HUES6 (cell line): ENCODE measurements at regions not wholly inside any gene's neighbourhood (a gene's known extent, or its start where the extent isn't known, plus 50 kb on each side); places are given as distances from the start of the nearest gene placed in this dataset.
"Not testable (repeated sequence)": the region's sequence is repeated elsewhere in the genome, so short reads cannot be mapped to it uniquely, and the experiment has no call there.

ENCODE experiments used
- H3K27ac ChIP-seq: 2 replicates; pipeline ENCODE4 v1.7.0; 2013; ENCODE audit warnings: low read depth, mild to moderate bottlenecking, low read length, inconsistent platforms
- H3K27me3 ChIP-seq: 2 replicates; pipeline ENCODE4 v1.6.1; 2013; ENCODE audit warnings: low read length; ENCODE audit not compliant: control insufficient read depth, insufficient read depth
- H3K36me3 ChIP-seq: 2 replicates; pipeline ENCODE4 v1.6.1; 2013; ENCODE audit warnings: low read length; ENCODE audit not compliant: control insufficient read depth, insufficient read depth
- H3K4me1 ChIP-seq: 2 replicates; pipeline ENCODE4 v1.6.1; 2013; ENCODE audit warnings: low read length; ENCODE audit not compliant: control insufficient read depth, insufficient read depth
- H3K4me3 ChIP-seq: 2 replicates; pipeline ENCODE4 v1.5.1; 2013; ENCODE audit warnings: low read depth, low read length
- H3K9ac ChIP-seq: one replicate; pipeline ENCODE4 v1.6.1; 2013; ENCODE audit warnings: mild to moderate bottlenecking, low read length
- H3K9me3 ChIP-seq: 2 replicates; pipeline ENCODE4 v1.6.1; 2013; ENCODE audit warnings: low read depth, low read length; ENCODE audit not compliant: control insufficient read depth, insufficient read depth

DNA sequence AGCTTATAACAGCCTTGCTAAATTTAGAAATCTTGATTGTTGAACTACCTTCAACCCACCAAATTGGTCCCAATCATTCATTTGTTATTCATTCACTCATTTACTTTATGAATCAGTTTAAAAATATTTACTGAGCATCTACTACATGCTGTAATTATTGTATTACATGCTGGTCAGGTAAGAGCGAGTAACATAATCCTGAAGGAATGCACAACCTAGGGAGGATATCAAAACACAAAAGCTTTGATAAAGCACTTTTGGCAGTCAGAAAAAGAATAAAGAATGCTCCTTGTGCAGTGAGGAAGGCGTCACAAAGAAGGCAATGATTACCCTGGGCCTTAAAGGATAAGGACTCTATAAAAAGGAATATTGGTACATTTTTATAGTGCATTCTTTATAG is 518.9 kb upstream of the NR5A2 start:
- Histone ChIP-seq H3K27ac (no peak overlapping the region), H3K9me3 (no peaks in the 10 kb centered on the region), H3K36me3 (no peaks in the 10 kb centered on the region), H3K27me3 (no peaks in the 10 kb centered on the region), H3K4me3 (no peak overlapping the region), H3K9ac (no peak overlapping the region), H3K4me1 (peaks cover 6% of the 10 kb centered on the region; the same call in 1 of the 2 replicates)

DNA sequence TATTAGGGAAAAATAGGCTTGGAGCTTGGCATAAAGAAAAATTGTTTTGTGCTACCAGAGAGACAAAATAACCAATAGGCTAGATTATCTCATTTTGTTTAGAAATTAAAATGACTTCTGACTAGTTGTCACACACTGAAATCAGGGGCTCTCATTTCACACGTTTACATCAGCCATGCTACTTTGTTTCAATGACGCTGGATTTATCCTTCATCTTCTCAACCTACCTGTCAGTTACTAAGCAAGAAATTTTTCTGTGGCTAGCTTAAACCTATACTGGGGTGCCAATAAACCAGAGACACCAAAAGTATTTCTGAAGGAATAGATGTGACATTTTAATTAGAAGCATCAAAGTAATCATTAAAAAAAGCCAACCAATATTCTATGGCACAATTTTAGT is 518.1 kb upstream of the NR5A2 start:
- H3K9me3 ChIP-seq = no peaks in the 10 kb centered on the region

DNA sequence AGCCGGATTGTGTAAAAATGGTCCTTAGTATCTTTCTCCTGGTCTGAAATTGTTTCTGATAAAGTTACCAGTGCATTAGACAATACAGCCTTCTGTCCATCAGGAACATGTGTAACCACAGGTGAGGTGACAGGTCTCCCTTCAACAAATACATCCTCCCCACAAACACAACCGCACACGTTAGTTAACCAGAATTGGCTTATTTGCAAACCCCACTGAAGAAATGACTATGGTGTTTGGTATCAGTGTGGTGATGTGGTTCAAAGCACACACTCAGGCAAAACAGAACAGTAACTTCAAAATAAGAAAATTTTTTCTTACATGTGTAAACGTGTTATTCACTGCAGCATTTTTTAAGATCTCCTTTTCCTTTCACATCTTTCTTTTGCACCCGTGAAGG is 517.2 kb upstream of the NR5A2 start:
- H3K27me3 ChIP-seq = no peaks in the 10 kb centered on the region
- no peaks in the 10 kb centered on the region for H3K36me3 ChIP-seq
- H3K4me1 ChIP-seq = peaks cover 6% of the 10 kb centered on the region; the same call in 1 of the 2 replicates
- no peak overlapping the region for H3K4me3 ChIP-seq
- no peaks in the 10 kb centered on the region for H3K9me3 ChIP-seq
- H3K9ac ChIP-seq = no peak overlapping the region
- no peak overlapping the region for H3K27ac ChIP-seq

More for the DNA sequence above, 518.1 kb upstream of the NR5A2 start:
- Histone ChIP-seq H3K4me3 (no peak overlapping the region), H3K9ac (no peak overlapping the region), H3K4me1 (peaks cover 6% of the 10 kb centered on the region; the same call in 1 of the 2 replicates), H3K36me3 (no peaks in the 10 kb centered on the region), H3K27ac (no peak overlapping the region), H3K27me3 (no peaks in the 10 kb centered on the region)

DNA sequence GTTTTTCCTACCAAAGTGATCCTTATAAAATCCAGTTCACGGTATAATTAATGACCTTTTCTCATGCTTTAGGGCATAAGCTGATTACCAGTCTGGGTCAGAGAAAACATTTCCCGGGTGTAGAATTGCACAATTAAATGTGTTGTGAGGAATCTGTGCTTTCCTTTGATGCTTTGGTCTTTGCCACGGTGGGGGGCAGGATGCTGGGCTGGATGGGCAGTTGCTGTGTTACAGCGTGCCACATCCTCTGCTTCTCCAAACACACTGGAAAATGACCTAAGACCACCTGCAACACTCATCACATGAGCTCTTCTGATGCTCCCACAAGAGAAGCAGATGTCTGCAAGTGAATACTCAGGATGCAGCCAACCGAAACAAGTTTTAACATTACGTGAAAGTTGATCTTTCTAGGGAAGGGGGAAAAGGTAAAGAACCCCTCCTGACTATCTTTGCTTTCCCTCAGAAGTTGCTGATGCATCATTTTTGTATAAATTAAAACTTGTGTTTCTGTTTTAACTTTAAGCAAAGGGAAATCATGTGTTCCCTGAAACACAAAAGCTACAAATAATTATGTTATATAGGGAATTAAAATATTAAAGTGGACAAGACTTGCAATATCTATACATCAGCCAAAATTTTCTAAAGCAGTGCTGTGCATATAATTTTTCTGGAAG is 515.3 kb upstream of the NR5A2 start:
- Histone ChIP-seq H3K9me3 (no peaks in the 10 kb centered on the region), H3K27ac (no peak overlapping the region), H3K4me1 (peaks cover 6% of the 10 kb centered on the region; the same call in 1 of the 2 replicates), H3K27me3 (no peaks in the 10 kb centered on the region), H3K4me3 (no peak overlapping the region), H3K36me3 (no peaks in the 10 kb centered on the region), H3K9ac (no peak overlapping the region)

DNA sequence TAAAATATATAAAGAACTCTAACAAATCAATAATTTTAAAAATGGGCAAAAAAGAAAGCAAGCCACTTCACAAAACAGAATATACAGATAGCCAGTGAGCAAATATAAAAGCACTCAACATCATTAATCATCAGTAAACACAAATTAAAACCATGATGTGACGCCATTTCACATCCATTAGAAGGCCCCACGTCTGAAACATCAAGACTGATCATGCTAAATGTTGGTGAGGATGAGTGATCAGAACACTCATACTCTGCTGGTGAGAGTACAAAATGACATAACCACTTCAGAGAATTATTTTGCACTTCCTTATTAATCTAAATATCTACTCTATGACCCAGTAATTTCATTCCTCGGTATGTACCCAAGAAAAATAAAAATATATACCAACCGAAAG is 512.2 kb upstream of the NR5A2 start:
- no peak overlapping the region for H3K27ac ChIP-seq
- no peaks in the 10 kb centered on the region for H3K27me3 ChIP-seq
- peaks cover 6% of the 10 kb centered on the region; the same call in 1 of the 2 replicates for H3K4me1 ChIP-seq
- no peak overlapping the region for H3K4me3 ChIP-seq
- no peak overlapping the region for H3K9ac ChIP-seq
- H3K36me3 ChIP-seq = no peaks in the 10 kb centered on the region
- H3K9me3 ChIP-seq = no peaks in the 10 kb centered on the region

DNA sequence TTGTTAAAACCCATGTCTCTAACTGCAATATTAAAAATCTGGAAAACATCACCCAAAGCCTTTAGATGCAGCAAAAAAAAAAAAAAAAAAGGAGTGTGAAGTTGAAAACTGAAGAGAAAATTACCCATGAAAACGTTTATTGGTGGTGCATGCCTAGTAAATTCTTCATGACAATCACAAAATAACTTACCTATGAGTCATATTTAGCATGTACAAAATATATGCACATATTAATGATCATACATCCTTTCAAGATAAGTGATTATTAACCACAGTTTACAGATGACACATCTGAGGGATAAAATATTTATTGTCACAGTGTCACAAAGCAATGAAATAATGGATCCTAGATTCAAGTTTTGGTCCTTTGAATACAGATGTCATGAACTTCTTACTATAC is 505.2 kb upstream of the NR5A2 start:
- no peaks in the 10 kb centered on the region for H3K4me1 ChIP-seq
- H3K27me3 ChIP-seq = no peaks in the 10 kb centered on the region
- no peaks in the 10 kb centered on the region for H3K9me3 ChIP-seq
- H3K4me3 ChIP-seq = no peak overlapping the region
- no peak overlapping the region for H3K9ac ChIP-seq
- no peak overlapping the region for H3K27ac ChIP-seq
- no peaks in the 10 kb centered on the region for H3K36me3 ChIP-seq

DNA sequence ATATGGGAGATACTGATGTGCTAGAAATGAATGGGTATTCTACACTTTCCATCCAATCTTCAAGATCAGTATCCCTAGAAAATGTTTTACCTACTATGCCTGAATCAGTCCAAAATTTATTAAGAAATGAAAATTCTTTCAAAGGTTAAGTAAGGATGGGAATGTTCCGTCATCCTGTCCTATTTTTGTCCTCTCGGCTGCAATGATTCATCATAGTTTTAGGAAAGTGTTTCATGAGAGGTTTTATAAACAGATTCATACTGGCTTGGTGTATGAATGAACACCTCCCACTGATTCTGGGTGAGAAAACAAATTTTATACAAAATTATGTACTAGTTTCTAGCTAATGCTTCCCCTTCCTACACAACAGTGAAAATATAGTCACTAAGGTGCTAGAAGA is 504.6 kb upstream of the NR5A2 start:
- Histone ChIP-seq H3K4me1 (no peaks in the 10 kb centered on the region), H3K27ac (no peak overlapping the region), H3K9me3 (no peaks in the 10 kb centered on the region), H3K27me3 (no peaks in the 10 kb centered on the region), H3K9ac (no peak overlapping the region), H3K36me3 (no peaks in the 10 kb centered on the region), H3K4me3 (no peak overlapping the region)

DNA sequence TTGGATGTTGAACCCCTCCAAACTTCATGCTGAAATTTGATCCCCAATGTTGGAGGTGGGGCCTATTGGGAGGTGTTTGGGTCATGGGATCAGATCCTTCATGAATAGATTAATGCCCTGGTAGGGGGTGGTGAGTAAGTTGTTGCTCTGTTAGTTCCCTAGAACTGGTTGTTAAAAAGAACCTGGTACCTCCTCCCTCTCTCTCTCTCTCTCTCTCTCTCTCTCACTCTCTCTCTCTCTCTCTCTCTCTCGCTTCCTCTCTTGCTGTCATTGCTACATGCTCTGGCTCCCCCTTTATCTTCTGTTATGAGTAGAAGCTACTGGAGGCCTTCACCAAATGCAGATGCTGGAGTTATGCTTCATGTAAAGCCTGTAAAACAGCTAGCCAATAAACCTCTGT is 498.2 kb upstream of the NR5A2 start:
- H3K9ac ChIP-seq = no peak overlapping the region
- peaks cover 16% of the 10 kb centered on the region for H3K9me3 ChIP-seq
- no peak overlapping the region for H3K27ac ChIP-seq
- no peaks in the 10 kb centered on the region for H3K4me1 ChIP-seq
- no peaks in the 10 kb centered on the region for H3K36me3 ChIP-seq
- H3K4me3 ChIP-seq = no peak overlapping the region
- no peaks in the 10 kb centered on the region for H3K27me3 ChIP-seq

DNA sequence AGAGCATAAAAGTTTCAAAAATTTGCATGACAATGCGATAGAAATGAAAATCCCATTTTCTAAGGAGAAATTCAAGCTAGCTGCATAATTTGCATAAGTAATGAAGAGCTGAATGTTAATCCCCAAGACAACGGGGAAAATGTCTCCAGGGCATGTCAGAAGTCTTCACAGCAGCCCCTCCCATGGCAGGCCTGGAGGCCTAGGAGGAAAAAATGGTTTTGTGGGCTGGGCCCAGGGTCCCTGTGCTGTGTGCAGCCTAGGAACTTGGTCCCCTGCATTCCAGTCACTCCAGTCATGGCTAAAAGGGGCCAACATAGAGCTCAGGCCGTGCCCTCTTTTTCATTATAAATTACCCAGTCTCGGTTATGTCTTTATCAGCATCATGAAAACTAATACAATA is 494.1 kb upstream of the NR5A2 start:
- H3K27ac ChIP-seq, H3K36me3 ChIP-seq, H3K27me3 ChIP-seq, H3K4me3 ChIP-seq, H3K4me1 ChIP-seq, H3K9ac ChIP-seq: not testable (repeated sequence)
- H3K9me3 ChIP-seq = peaks cover 42% of the 10 kb centered on the region

DNA sequence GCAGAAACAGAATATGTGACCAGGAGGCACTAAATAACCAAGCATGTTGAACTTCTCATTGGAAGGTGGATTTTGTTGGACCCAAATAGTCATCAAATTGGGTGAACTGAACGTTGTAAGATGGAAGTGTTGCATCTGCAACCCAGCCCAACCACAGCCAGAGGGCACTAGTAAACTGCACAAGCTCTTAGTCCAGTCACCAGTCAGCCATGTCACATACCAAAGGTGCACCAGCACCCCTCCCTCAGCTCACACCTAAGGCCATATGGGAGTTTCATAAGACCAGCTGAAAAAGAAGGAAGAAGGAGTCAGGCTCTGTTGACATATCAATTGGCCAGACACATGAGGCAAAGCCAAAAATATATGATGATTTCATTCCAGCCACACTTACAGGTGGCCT is 481.7 kb upstream of the NR5A2 start:
- Histone ChIP-seq H3K4me1 (no peaks in the 10 kb centered on the region), H3K9me3 (no peaks in the 10 kb centered on the region), H3K36me3 (no peaks in the 10 kb centered on the region), H3K27me3 (no peaks in the 10 kb centered on the region), H3K27ac (no peak overlapping the region), H3K4me3 (no peak overlapping the region), H3K9ac (no peak overlapping the region)

DNA sequence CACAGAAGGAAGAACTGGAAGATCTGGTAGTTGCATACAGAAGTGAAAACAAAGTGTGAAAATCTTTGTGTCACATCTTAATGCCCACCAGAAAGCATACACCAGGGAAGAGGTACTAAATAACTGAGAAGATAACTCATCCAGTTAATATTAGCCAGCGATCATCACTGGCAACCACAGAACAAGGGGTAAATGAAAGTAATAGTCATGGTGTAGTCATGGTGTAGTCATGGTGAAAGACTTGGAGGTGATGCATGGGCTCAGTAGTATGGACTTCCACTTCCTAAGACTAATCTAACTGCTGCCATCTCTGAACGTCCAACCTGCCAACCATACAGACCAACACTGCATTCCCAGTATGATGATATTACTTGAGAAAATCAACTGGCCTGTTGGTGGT is 481.2 kb upstream of the NR5A2 start:
- Histone ChIP-seq H3K27me3 (no peaks in the 10 kb centered on the region), H3K27ac (no peak overlapping the region), H3K9me3 (no peaks in the 10 kb centered on the region), H3K4me3 (no peak overlapping the region), H3K4me1 (no peaks in the 10 kb centered on the region), H3K9ac (no peak overlapping the region), H3K36me3 (no peaks in the 10 kb centered on the region)

DNA sequence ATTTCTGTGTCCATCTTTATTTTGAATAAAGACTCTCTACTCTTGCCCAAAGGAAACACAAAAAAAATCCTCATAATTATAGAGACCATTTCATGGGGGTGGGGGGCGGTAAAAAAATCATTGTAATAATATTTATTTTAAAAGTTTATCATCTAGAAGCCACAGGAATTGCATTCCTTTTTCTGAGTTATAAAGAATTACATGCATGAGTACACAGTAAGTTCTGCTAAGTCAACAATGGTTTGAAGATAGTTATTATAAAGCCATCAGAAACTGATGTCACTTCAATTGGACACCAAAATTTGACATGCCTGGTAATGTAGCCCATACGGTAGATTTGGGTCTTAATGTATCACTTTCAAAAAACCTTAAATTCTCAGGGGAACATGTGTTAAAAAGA is 478.1 kb upstream of the NR5A2 start:
- no peaks in the 10 kb centered on the region for H3K27me3 ChIP-seq
- H3K9ac ChIP-seq = no peak overlapping the region
- no peak overlapping the region for H3K4me3 ChIP-seq
- no peak overlapping the region for H3K27ac ChIP-seq
- H3K4me1 ChIP-seq = no peaks in the 10 kb centered on the region
- no peaks in the 10 kb centered on the region for H3K36me3 ChIP-seq
- no peaks in the 10 kb centered on the region for H3K9me3 ChIP-seq
